Adrenal gland (tissue), 9 donors: ENCODE measurements at regions not wholly inside any gene's neighbourhood (a gene's known extent, or its start where the extent isn't known, plus 50 kb on each side); places are given as distances from the start of the nearest gene placed in this dataset.

Source experiments
- DNase-seq, 7 donors: peaks; one replicate each; pipeline ENCODE4 v3.0.0-alpha.2; 2019 to 2020
- H3K27ac ChIP-seq, 5 donors: fragments of 200-600 bp; sonication (generic) in 4 of 5; 1 replicate in 3 of 5; 2 replicates in 2 of 5; pipeline versions ENCODE4 v1.5.1 to v1.8.0; 2016 to 2020; ENCODE audit warnings: mild to moderate bottlenecking in 1 of 5
- H3K27me3 ChIP-seq: fragments of 200-600 bp; 2 replicates; pipeline ENCODE4 v1.8.0; 2021
- H3K36me3 ChIP-seq, 2 donors: fragments of 200-600 bp; replicated peaks in 1 of 2; 1 replicate in 1 of 2; 2 replicates in 1 of 2; pipeline versions ENCODE4 v1.5.1 to v1.8.0; 2018 to 2022
- H3K4me1 ChIP-seq, 2 donors: fragments of 200-600 bp; replicated peaks in 1 of 2; 1 replicate in 1 of 2; 2 replicates in 1 of 2; pipeline versions ENCODE4 v1.5.1 to v1.8.0; 2018 to 2021
- H3K4me3 ChIP-seq, 4 donors: fragments of 200-600 bp; sonication (generic) in 3 of 4; one replicate each; pipeline ENCODE4 v1.5.1; 2016 to 2018
- H3K9me3 ChIP-seq, 3 donors: fragments of 200-600 bp; sonication (generic) in 1 of 3; replicated peaks in 1 of 3; 1 replicate in 2 of 3; 2 replicates in 1 of 3; pipeline versions ENCODE4 v1.5.1 to v1.8.0; 2016 to 2021
- POLR2A ChIP-seq, 2 donors: fragments of 450-650 bp; IDR thresholded peaks; one replicate each; pipeline ENCODE4 v1.6.1; 2017; ENCODE audit warnings: antibody characterized with exemption in 2 of 2, mild to moderate bottlenecking in 2 of 2, moderate library complexity in 1 of 2
- WGBS, 4 donors: extraction: QIAGEN DNeasy Blood & Tissue Kit in 2 of 4; methylation state at CpG; one replicate each; pipeline versions ENCODE4 v1.1.5 to v1.1.7; 2013 to 2017; 5-methylcytosine and 5-hydroxymethylcytosine counted together
- intact Hi-C, 2 donors: fragments of 100-400 bp; cut with DNase I; formaldehyde crosslinking; loops; one replicate each; pipeline versions ENCODE4 v1.14.1 to v1.15.0; 2022 to 2023
- TF ChIP-seq, protein P1 (sequence below), 6 experiments: fragments of 450-650 bp in 4 of 6; fragments of 200-600 bp in 2 of 6; sonication (generic) in 1 of 6; IDR thresholded peaks; 1 replicate in 5 of 6; 2 replicates in 1 of 6; pipeline versions ENCODE4 v1.5.1 to v1.8.0; 2016 to 2021; ENCODE audit warnings: antibody characterized with exemption in 6 of 6, mild to moderate bottlenecking in 2 of 6, moderate library complexity in 1 of 6
- donor health status: healthy with polysubstance abuse.
- donor health status: Bipolar disorder and iron deficiency.
- donor health status: DM: yes; HTN: yes; CAD: no.
- donor health status: DM: no; HTN: no; CAD: no.
- donor health status: DM: no; HTN: no; CAD: no.

DNA sequence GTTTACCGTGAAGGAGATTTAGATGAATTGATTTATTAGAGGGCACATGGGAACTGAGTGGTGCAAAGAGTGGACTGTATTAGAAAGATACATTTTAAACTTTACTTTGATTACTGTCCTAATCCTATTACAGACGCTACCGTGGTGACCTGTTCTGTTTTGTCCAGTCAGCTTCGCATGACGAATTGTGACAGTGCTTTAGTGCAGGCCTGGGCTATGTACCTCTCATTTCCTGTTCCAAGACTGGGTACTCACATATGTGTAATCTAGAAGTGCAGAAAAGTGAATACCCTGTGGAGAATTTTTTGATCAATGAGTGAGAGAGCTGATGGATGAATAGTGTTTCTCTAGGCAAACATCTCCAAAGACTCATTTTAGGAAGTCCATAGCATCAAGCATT is 385.9 kb downstream of the ANXA1 start:
- Histone ChIP-seq H3K27ac (no peak overlapping the region), H3K36me3 (no peaks in the 10 kb centered on the region), H3K4me3 (no peak overlapping the region), H3K9me3 (no peaks in the 10 kb centered on the region), H3K4me1 (no peaks in the 10 kb centered on the region), H3K27me3 (no peaks in the 10 kb centered on the region)
- DNase-seq: no peak
- intact Hi-C loops: no loop called here
- TF ChIP-seq, protein P1, sequence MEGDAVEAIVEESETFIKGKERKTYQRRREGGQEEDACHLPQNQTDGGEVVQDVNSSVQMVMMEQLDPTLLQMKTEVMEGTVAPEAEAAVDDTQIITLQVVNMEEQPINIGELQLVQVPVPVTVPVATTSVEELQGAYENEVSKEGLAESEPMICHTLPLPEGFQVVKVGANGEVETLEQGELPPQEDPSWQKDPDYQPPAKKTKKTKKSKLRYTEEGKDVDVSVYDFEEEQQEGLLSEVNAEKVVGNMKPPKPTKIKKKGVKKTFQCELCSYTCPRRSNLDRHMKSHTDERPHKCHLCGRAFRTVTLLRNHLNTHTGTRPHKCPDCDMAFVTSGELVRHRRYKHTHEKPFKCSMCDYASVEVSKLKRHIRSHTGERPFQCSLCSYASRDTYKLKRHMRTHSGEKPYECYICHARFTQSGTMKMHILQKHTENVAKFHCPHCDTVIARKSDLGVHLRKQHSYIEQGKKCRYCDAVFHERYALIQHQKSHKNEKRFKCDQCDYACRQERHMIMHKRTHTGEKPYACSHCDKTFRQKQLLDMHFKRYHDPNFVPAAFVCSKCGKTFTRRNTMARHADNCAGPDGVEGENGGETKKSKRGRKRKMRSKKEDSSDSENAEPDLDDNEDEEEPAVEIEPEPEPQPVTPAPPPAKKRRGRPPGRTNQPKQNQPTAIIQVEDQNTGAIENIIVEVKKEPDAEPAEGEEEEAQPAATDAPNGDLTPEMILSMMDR (IDR thresholded peaks at IDR 0.05): no peak
- no peak for TF ChIP-seq POLR2A (IDR thresholded peaks at IDR 0.05)
- 71 to 81% (median 77%) methylated on average over 5 of the region's 5 CpGs for WGBS, 4 donors

DNA sequence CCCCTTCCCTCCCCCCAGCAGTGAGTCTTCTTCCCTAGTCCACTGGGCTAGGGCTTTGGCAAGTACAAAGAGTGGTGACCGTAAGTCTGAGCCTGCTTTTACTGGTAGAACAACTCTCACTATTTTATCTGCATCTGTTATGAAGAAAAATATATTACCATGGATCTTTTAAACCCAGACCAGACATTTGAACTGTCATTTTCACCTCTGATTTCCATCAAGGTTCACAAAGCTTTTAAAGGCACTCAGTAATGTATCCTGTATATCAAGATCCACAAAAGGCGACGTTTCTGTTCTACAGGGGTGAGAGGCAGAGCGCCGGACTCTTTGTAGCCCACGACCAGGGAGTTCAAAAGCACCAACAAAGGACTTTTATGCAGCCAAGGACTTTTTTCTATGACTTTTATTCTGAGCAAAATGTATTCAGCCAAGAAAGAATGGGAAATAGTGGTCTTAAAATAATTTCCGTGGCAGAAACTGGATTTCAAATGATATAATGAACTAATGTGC is 388.3 kb downstream of the ANXA1 start:
- 71 to 75% (median 74%) methylated on average over 7 of the region's 7 CpGs for WGBS, 4 donors
- intact Hi-C loops: no loop called here
- TF ChIP-seq POLR2A (IDR thresholded peaks at IDR 0.05): no peak
- TF ChIP-seq, protein P1 (IDR thresholded peaks at IDR 0.05): no peak

DNA sequence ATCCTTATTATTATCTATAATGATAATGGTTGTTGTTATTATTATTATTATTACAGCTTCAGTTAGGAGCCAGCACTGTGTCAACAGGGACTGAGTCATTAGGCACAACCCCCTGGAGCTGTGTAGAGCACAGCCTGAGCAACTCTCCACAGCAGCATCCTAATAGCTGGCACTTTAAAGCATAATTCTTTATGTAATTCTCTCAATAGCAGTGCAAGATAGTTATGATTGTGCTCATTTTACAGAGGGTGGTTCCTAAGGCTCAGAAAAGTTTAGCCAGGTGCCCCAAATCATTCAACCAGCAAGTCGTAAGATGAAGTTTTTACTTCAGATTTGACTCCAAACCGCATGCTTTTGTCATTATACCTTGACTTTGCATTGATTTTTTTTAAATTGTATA is 390.3 kb downstream of the ANXA1 start:
- intact Hi-C loops: no loop called here
- H3K27ac ChIP-seq: no peak overlapping the region
- TF ChIP-seq, protein P1 (IDR thresholded peaks at IDR 0.05): no peak
- TF ChIP-seq POLR2A (IDR thresholded peaks at IDR 0.05): no peak

More for the DNA sequence above, 388.3 kb downstream of the ANXA1 start:
- H3K9me3 ChIP-seq: no peaks in the 10 kb centered on the region
- DNase-seq: no peak
- no peaks in the 10 kb centered on the region for H3K36me3 ChIP-seq
- H3K27me3 ChIP-seq: no peaks in the 10 kb centered on the region
- no peak overlapping the region for H3K27ac ChIP-seq
- H3K4me1 ChIP-seq: no peaks in the 10 kb centered on the region
- no peak overlapping the region for H3K4me3 ChIP-seq

DNA sequence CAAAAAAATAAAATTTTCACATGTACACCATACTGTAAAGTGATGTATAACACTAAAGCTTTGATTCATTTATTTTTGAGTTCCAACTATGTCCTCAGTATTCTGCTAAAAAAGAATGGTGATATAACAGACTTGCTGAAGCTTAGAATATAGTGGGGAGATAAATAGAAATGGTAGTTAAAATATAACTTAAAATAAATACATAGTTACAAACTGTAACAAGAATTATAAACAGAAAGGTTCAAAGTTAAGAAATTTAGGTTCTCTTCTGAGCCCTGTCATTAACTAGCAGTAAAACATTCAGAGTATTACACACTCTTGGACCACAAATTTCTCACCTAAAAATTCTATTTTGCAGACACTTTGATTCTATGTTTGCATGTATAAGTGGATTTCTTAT is 392.1 kb downstream of the ANXA1 start:
- H3K27me3 ChIP-seq: no peaks in the 10 kb centered on the region
- no peaks in the 10 kb centered on the region for H3K4me1 ChIP-seq
- no peak for DNase-seq
- no peak for TF ChIP-seq POLR2A (IDR thresholded peaks at IDR 0.05)
- TF ChIP-seq, protein P1 (IDR thresholded peaks at IDR 0.05): no peak
- no peaks in the 10 kb centered on the region for H3K9me3 ChIP-seq
- H3K36me3 ChIP-seq: no peaks in the 10 kb centered on the region
- intact Hi-C loops: no loop called here
- H3K27ac ChIP-seq: no peak overlapping the region
- H3K4me3 ChIP-seq: no peak overlapping the region

More for the DNA sequence above, 390.3 kb downstream of the ANXA1 start:
- Histone ChIP-seq H3K4me1 (no peaks in the 10 kb centered on the region), H3K9me3 (no peaks in the 10 kb centered on the region), H3K36me3 (no peaks in the 10 kb centered on the region), H3K27me3 (no peaks in the 10 kb centered on the region), H3K4me3 (no peak overlapping the region)
- 35 to 57% (median 40%) methylated on average over 2 of the region's 2 CpGs for WGBS, 4 donors
- no peak for DNase-seq
